Ascending aorta (tissue), 2 donors: ENCODE measurements at regions not wholly inside any gene's neighbourhood (a gene's known extent, or its start where the extent isn't known, plus 50 kb on each side); places are given as distances from the start of the nearest gene placed in this dataset.
A peak's percentile ranks its signal among the peaks of the same experiment; 100 is the strongest.

Source experiments
- DNase-seq, 2 donors: peaks; one replicate each; pipeline ENCODE4 v3.0.0-alpha.2; 2019; ENCODE audit warnings: low spot score in 2 of 2
- H3K27ac ChIP-seq, 2 donors: fragments of 200-600 bp; sonication (generic); one replicate each; pipeline ENCODE4 v1.5.1; 2016 to 2017; ENCODE audit warnings: mild to moderate bottlenecking in 1 of 2
- H3K27me3 ChIP-seq: fragments of 200-600 bp; sonication (generic); one replicate; pipeline ENCODE4 v1.5.1; 2017
- H3K36me3 ChIP-seq, 2 donors: fragments of 200-600 bp; sonication (generic); one replicate each; pipeline ENCODE4 v1.5.1; 2016
- H3K4me1 ChIP-seq, 2 donors: fragments of 200-600 bp; sonication (generic); one replicate each; pipeline ENCODE4 v1.5.1; 2016 to 2017; ENCODE audit warnings: mild to moderate bottlenecking in 1 of 2
- H3K4me3 ChIP-seq, 2 donors: fragments of 200-600 bp; sonication (generic); one replicate each; pipeline ENCODE4 v1.5.1; 2016 to 2017; ENCODE audit warnings: mild to moderate bottlenecking in 1 of 2
- H3K9me3 ChIP-seq, 2 donors: fragments of 200-600 bp; sonication (generic); one replicate each; pipeline ENCODE4 v1.5.1; 2016
- CTCF ChIP-seq, 3 experiments: fragments of 200-600 bp in 2 of 3; fragments of 450-650 bp in 1 of 3; sonication (generic) in 2 of 3; IDR thresholded peaks; one replicate each; pipeline ENCODE4 v1.5.1; 2016 to 2019; ENCODE audit warnings: antibody characterized with exemption in 3 of 3, mild to moderate bottlenecking in 1 of 3, moderate library complexity in 1 of 3
- intact Hi-C: fragments of 100-400 bp; cut with DNase I; formaldehyde crosslinking; loops from one replicate; pipeline ENCODE4 v1.15.1; 2023

GRCh38 chr7:15033039-15033438, 130.5 kb upstream of the DGKB start:
- no peaks in the 10 kb centered on the region for H3K9me3 ChIP-seq
- no peak overlapping the region for H3K27ac ChIP-seq
- intact Hi-C loops = no loop called here
- H3K4me1 ChIP-seq = no peaks in the 10 kb centered on the region
- H3K36me3 ChIP-seq = no peaks in the 10 kb centered on the region
- no peaks in the 10 kb centered on the region for H3K27me3 ChIP-seq
- no peak for DNase-seq
- TF ChIP-seq CTCF (IDR thresholded peaks at IDR 0.05) = no peak
- no peak overlapping the region for H3K4me3 ChIP-seq

- intact Hi-C loops = loop anchor here (5.0 kb wide), 1 partner anchor 302 kb away; no protein-coding TSS in a partner anchor
- H3K27ac ChIP-seq = no peak overlapping the region
- H3K4me3 ChIP-seq = no peak overlapping the region
Observed at GRCh38 chr7:15018981-15019380, 116.4 kb upstream of the DGKB start.

GRCh38 chr7:15016766-15017165, 114.2 kb upstream of the DGKB start:
- no peak for TF ChIP-seq CTCF (IDR thresholded peaks at IDR 0.05)
- intact Hi-C loops = loop anchor here (5.0 kb wide), 1 partner anchor 299 kb away; no protein-coding TSS in a partner anchor
- Histone ChIP-seq H3K36me3 (no peaks in the 10 kb centered on the region), H3K9me3 (no peaks in the 10 kb centered on the region), H3K27me3 (no peaks in the 10 kb centered on the region), H3K4me3 (no peak overlapping the region), H3K27ac (no peak overlapping the region), H3K4me1 (peaks cover 0 to 4% of the 10 kb centered on the region in 2 donors)
- no peak for DNase-seq

More at GRCh38 chr7:15018981-15019380, 116.4 kb upstream of the DGKB start:
- TF ChIP-seq CTCF (IDR thresholded peaks at IDR 0.05) = no peak
- DNase-seq = no peak
- H3K27me3 ChIP-seq = no peaks in the 10 kb centered on the region
- H3K9me3 ChIP-seq = no peaks in the 10 kb centered on the region
- H3K4me1 ChIP-seq = peaks cover 0 to 4% of the 10 kb centered on the region in 2 donors
- no peaks in the 10 kb centered on the region for H3K36me3 ChIP-seq

GRCh38 chr7:15016315-15016667, 113.7 kb upstream of the DGKB start:
- Histone ChIP-seq H3K4me1 (peaks cover 0 to 4% of the 10 kb centered on the region in 2 donors), H3K36me3 (no peaks in the 10 kb centered on the region), H3K9me3 (no peaks in the 10 kb centered on the region), H3K4me3 (peak overlapping the region in 1 of 2 donors; percentile 16), H3K27me3 (no peaks in the 10 kb centered on the region), H3K27ac (no peak overlapping the region)
- DNase-seq = no peak
- intact Hi-C loops = loop anchor here (5.0 kb wide), 1 partner anchor 299 kb away; no protein-coding TSS in a partner anchor
- peak in 1 of 3 experiments; percentile 1 for TF ChIP-seq CTCF (IDR thresholded peaks at IDR 0.05)

GRCh38 chr7:15015545-15016314, 113.2 kb upstream of the DGKB start:
- no peaks in the 10 kb centered on the region for H3K9me3 ChIP-seq
- H3K27me3 ChIP-seq = no peaks in the 10 kb centered on the region
- H3K4me3 ChIP-seq = peak overlapping the region in 1 of 2 donors; percentile 16
- DNase-seq = no peak
- H3K36me3 ChIP-seq = no peaks in the 10 kb centered on the region
- no peak overlapping the region for H3K27ac ChIP-seq
- peak in 2 of 3 experiments; percentile 42 to 57 for TF ChIP-seq CTCF (IDR thresholded peaks at IDR 0.05)
- peaks cover 0 to 4% of the 10 kb centered on the region in 2 donors for H3K4me1 ChIP-seq
- intact Hi-C loops = loop anchor here (5.0 kb wide), 1 partner anchor 298 kb away; no protein-coding TSS in a partner anchor
